ENCODE measurements at regions not wholly inside any gene's neighbourhood (a gene's known extent, or its start where the extent isn't known, plus 50 kb on each side); places are given as distances from the start of the nearest gene placed in this dataset.

GRCh38 chr7:32379510-32380112 lies 110.6 kb downstream of the LSM5 start:
- no peaks in the 10 kb centered on the region for H3K4me1 Mint-ChIP-seq
- no peak for ATAC-seq
- H3K27me3 Mint-ChIP-seq, result peaks cover 30% of the 10 kb centered on the region
- no peak for DNase-seq
- H3K4me3 Mint-ChIP-seq, result no peak overlapping the region
- peaks cover 0 to 7% of the 10 kb centered on the region in 2 donors for H3K9me3 Mint-ChIP-seq
- no peak overlapping the region for H3K27ac Mint-ChIP-seq

- H3K27me3 Mint-ChIP-seq, result peaks cover 24% of the 10 kb centered on the region
- no peak overlapping the region for H3K27ac Mint-ChIP-seq
- ATAC-seq (no peak), DNase-seq (no peak)
- peaks cover 0 to 7% of the 10 kb centered on the region in 2 donors for H3K9me3 Mint-ChIP-seq
- no peaks in the 10 kb centered on the region for H3K4me1 Mint-ChIP-seq
- no peak overlapping the region for H3K4me3 Mint-ChIP-seq
Observed at GRCh38 chr7:32378988-32379387, 111.2 kb downstream of the LSM5 start.

DNA sequence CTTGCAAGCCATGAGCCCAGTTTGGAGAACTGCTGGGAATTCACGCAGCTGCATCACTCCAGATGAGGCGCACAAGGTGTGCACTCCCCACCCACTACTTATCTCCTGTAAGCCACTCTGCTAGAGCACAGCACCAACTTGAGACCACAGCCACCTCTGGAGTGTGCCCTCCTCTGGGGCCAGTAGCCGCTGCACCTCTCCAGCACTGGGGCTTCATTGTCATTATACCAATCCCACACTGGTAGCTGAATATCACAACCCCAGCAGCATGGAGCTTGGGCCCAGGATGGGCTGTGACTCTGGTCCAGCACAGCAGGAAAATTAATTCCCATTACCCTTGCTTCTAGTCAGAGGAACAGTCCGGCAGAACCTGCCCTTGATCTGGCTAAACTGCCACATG lies 125.6 kb downstream of the LSM5 start:
- H3K9me3 Mint-ChIP-seq, result peaks cover 11 to 16% of the 10 kb centered on the region in 2 donors
- ATAC-seq (no peak), DNase-seq (no peak)
- no peak overlapping the region for H3K4me3 Mint-ChIP-seq
- no peak overlapping the region for H3K27ac Mint-ChIP-seq
- peaks cover 19% of the 10 kb centered on the region for H3K27me3 Mint-ChIP-seq
- no peaks in the 10 kb centered on the region for H3K4me1 Mint-ChIP-seq

DNA sequence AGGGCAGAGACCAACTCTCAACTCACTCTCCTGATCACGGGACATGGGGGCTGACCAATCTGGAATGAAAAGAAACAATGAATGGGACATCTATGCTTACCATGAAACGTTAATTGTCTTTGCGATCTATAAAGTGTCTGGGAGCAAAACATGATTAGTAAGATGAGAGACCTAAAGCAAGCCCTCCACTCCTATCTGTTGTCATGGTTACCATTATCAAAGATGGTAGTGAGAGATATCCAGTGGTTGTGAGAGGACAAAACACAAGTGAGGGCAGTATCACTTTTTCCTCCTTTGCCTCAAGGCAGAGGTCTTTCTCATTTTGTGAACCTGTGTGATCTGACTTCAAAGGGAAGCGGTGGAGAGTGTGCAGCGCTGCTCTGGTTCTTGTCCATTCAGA lies 130.1 kb downstream of the LSM5 start:
- Mint-ChIP-seq H3K27me3 (peaks cover 19% of the 10 kb centered on the region), H3K4me3 (no peak overlapping the region), H3K4me1 (no peaks in the 10 kb centered on the region), H3K9me3 (no peaks in the 10 kb centered on the region), H3K27ac (no peak overlapping the region)
- DNase-seq, result no peak
- ATAC-seq, result no peak

- Mint-ChIP-seq H3K4me1 (no peaks in the 10 kb centered on the region), H3K27me3 (peaks cover 19% of the 10 kb centered on the region), H3K4me3 (no peak overlapping the region), H3K9me3 (no peaks in the 10 kb centered on the region), H3K27ac (no peak overlapping the region)
- DNase-seq (no peak), ATAC-seq (no peak)
Observed at GRCh38 chr7:32357535-32358277, 132.5 kb downstream of the LSM5 start.

DNA sequence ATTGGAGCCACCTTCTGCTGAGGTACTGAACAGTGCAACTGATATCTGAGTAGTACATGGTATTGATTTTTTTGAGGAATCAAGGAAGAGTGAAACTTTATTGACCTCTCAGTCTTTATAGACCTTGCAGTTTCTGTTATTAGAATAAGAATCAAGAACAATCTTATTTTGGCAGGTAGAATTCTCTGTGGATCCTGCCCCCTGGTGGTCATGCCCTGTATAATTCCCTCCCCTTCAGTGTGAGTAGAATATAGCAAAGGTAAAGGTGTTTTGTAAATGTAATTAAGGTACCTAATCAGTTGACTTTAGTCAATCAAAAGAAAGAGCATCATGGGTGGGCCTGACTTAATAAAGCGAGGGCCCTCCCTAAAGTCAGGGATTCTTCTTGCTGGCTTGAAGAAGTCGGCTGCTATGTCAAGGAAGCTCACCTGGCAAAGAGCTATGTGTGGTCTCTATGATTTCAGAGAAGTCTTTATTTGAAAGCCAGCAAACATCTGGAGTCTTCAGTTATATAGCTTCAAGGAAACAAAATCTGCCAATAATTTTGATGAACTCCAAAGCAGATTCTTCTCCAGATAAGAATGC lies 142.8 kb downstream of the LSM5 start:
- DNase-seq (peak; percentile 6 to 18), ATAC-seq (no peak)
- no peak overlapping the region for H3K27ac Mint-ChIP-seq
- no peaks in the 10 kb centered on the region for H3K4me1 Mint-ChIP-seq
- H3K4me3 Mint-ChIP-seq, result no peak overlapping the region
- no peaks in the 10 kb centered on the region for H3K9me3 Mint-ChIP-seq
- H3K27me3 Mint-ChIP-seq, result no peaks in the 10 kb centered on the region

GRCh38 chr7:32346253-32346652 lies 143.9 kb downstream of the LSM5 start:
- Mint-ChIP-seq H3K4me1 (no peaks in the 10 kb centered on the region), H3K9me3 (no peaks in the 10 kb centered on the region), H3K4me3 (no peak overlapping the region), H3K27me3 (no peaks in the 10 kb centered on the region), H3K27ac (no peak overlapping the region)
- ATAC-seq, result no peak
- no peak for DNase-seq

- peaks cover 7 to 9% of the 10 kb centered on the region in 2 donors for H3K9me3 Mint-ChIP-seq
- H3K27me3 Mint-ChIP-seq, result peaks cover 16% of the 10 kb centered on the region
- H3K4me1 Mint-ChIP-seq, result no peaks in the 10 kb centered on the region
- no peak overlapping the region for H3K27ac Mint-ChIP-seq
- DNase-seq, result no peak
- ATAC-seq, result no peak
- no peak overlapping the region for H3K4me3 Mint-ChIP-seq
Observed at GRCh38 chr7:32336726-32337125, 153.5 kb downstream of the LSM5 start.

- ATAC-seq, result no peak
Observed at GRCh38 chr7:32335107-32335506, 155.1 kb downstream of the LSM5 start.

GRCh38 chr7:32330602-32331001 lies 159.6 kb downstream of the LSM5 start:
- ATAC-seq, result no peak
- H3K4me1 Mint-ChIP-seq, result no peaks in the 10 kb centered on the region
- no peak overlapping the region for H3K4me3 Mint-ChIP-seq
- DNase-seq, result no peak
- H3K27me3 Mint-ChIP-seq, result no peaks in the 10 kb centered on the region
- H3K9me3 Mint-ChIP-seq, result peaks cover 11 to 16% of the 10 kb centered on the region in 2 donors
- H3K27ac Mint-ChIP-seq, result peak overlapping the region in 1 of 2 donors; percentile 28

More at GRCh38 chr7:32335107-32335506, 155.1 kb downstream of the LSM5 start:
- Mint-ChIP-seq H3K4me1 (no peaks in the 10 kb centered on the region), H3K9me3 (peaks cover 15 to 16% of the 10 kb centered on the region in 2 donors), H3K27ac (no peak overlapping the region), H3K27me3 (peaks cover 16% of the 10 kb centered on the region), H3K4me3 (no peak overlapping the region)
- no peak for DNase-seq

- no peak overlapping the region for H3K27ac Mint-ChIP-seq
- ATAC-seq (no peak), DNase-seq (no peak)
- H3K4me3 Mint-ChIP-seq, result no peak overlapping the region
- H3K9me3 Mint-ChIP-seq, result peaks cover 0 to 2% of the 10 kb centered on the region in 2 donors
- no peaks in the 10 kb centered on the region for H3K4me1 Mint-ChIP-seq
- no peaks in the 10 kb centered on the region for H3K27me3 Mint-ChIP-seq
Observed at GRCh38 chr7:32326078-32326477, 164.1 kb downstream of the LSM5 start.

GRCh38 chr7:32323712-32324111 lies 166.5 kb downstream of the LSM5 start:
- peaks cover 18% of the 10 kb centered on the region for H3K27me3 Mint-ChIP-seq
- no peak overlapping the region for H3K4me3 Mint-ChIP-seq
- DNase-seq (no peak), ATAC-seq (no peak)
- H3K27ac Mint-ChIP-seq, result no peak overlapping the region
- H3K9me3 Mint-ChIP-seq, result no peaks in the 10 kb centered on the region
- no peaks in the 10 kb centered on the region for H3K4me1 Mint-ChIP-seq

DNA sequence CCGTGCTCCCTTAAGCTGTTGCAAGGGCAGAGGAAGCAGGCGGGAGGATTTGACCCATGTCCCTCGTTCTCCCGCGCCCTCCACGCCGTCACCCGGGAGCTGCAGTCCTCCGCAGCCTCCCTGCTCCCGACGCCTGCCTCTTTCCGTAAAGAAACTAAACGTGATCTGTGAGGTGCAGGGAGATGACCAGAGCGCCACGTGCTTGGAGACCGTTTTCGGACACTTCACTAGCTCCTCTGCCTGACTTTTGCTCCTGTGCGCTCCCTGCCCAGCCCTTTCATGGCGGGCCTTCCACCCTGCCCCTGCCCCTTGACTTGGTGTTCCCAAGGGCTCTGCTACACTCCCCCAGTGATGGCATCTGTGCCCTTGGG lies 171.2 kb downstream of the LSM5 start:
- no peak overlapping the region for H3K27ac Mint-ChIP-seq
- H3K27me3 Mint-ChIP-seq, result peaks cover 30% of the 10 kb centered on the region
- no peaks in the 10 kb centered on the region for H3K4me1 Mint-ChIP-seq
- H3K9me3 Mint-ChIP-seq, result no peaks in the 10 kb centered on the region
- ATAC-seq (no peak), DNase-seq (no peak)
- H3K4me3 Mint-ChIP-seq, result no peak overlapping the region

- ATAC-seq (no peak), DNase-seq (no peak)
- Mint-ChIP-seq H3K4me3 (no peak overlapping the region), H3K4me1 (no peaks in the 10 kb centered on the region), H3K27ac (no peak overlapping the region), H3K27me3 (peaks cover 30% of the 10 kb centered on the region), H3K9me3 (no peaks in the 10 kb centered on the region)
Observed at GRCh38 chr7:32318300-32319011, 171.7 kb downstream of the LSM5 start.

DNA sequence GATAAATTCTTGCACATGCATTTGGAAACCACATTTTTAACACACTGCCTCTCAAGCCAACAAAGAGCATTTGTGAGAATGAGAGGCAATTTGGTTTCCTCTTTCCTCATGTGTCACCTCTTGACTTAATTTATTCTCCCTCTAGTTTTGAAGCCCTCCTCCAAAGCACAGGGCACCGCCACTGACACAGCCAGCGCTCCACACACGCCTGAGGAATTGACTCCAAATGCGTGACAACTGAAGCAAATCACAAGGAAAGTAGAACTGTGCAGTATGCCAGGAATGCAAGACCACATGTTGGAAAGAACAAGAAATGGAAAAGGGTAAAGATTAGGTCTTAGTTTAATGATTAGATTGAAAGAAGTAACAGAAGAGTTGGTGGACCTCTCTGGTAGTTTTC lies 173.3 kb downstream of the LSM5 start:
- Mint-ChIP-seq H3K27me3 (peaks cover 30% of the 10 kb centered on the region), H3K27ac (no peak overlapping the region), H3K9me3 (no peaks in the 10 kb centered on the region), H3K4me1 (no peaks in the 10 kb centered on the region), H3K4me3 (no peak overlapping the region)
- DNase-seq (no peak), ATAC-seq (no peak)

DNA sequence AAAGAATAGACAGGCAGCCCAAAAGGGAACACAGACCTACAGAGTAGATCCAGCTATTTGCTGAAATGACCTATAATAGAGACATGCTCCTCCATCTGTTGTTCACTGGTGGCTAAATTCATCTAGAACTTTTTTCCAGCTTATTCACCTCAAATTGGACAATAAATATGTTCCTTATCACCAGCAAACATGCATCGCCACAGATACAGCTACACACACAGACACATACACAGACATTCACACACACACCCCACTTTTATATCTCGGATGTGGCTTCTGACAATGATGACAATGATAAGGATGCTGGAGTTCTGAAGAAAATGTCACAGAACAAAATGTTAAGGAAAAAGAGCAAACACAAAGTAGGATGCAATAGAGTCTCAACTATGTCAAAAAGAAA lies 175.4 kb downstream of the LSM5 start:
- Mint-ChIP-seq H3K27ac (no peak overlapping the region), H3K4me1 (no peaks in the 10 kb centered on the region), H3K27me3 (peaks cover 22% of the 10 kb centered on the region), H3K4me3 (no peak overlapping the region), H3K9me3 (no peaks in the 10 kb centered on the region)
- ATAC-seq, result no peak
- DNase-seq, result no peak

All from stimulated activated naive CD8-positive, alpha-beta T cell treated with anti-CD3 and anti-CD28 coated beads, Interleukin-15, amount 100 ng/mL, for 72 hours (primary cell).